ENCODE measurements at regions not wholly inside any gene's neighbourhood (a gene's known extent, or its start where the extent isn't known, plus 50 kb on each side); places are given as distances from the start of the nearest gene placed in this dataset.

DNA sequence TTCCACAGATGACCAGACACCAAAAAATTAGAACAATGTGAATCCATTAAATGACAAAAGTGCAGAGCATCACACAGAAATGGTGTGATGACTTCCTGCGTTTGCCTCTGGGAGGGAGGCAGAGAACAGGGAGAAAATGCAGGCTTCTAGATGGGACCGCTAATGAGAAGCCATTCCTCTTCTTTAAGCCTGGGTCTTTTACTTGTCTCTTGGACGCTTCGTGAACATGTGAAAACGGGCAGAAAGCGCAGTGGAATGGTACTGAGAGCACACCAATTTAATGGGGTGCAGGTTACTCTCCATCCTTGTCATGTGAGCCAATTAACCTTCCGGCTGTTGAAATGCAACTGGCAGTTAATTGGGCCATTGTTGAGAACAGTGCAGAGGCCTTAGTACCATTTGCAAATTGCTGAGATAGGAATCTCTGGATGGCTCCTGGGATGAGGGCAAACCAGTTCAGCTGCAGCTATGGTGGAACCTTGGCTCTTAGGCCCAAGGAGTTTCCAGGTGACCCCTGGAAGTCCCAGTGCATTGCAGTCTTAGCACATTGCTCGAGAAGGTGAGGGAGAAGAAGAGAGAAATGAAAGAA, 210.4 kb upstream of the CXCR4 start:
- no peaks in the 10 kb centered on the region for H3K36me3 Mint-ChIP-seq (ENCODE audit: insufficient read depth in 1 of 3, low read depth in 3 of 3)
- no peak overlapping the region for H3K4me3 Mint-ChIP-seq
- no peak overlapping the region for H3K56ac ChIP-seq (ENCODE audit: insufficient read length, low read depth, low read length)
- no peaks in the 10 kb centered on the region for H3K9me3 ChIP-seq (ENCODE audit: control insufficient read depth, low read depth, low read length)
- H4K5ac ChIP-seq (ENCODE audit: insufficient read length, low read depth, low read length) = no peak overlapping the region
- H4K91ac ChIP-seq (ENCODE audit: insufficient read length, low read depth, low read length) = no peak overlapping the region
- H3K27ac ChIP-seq (ENCODE audit: insufficient read length, low read depth, low read length) = no peak overlapping the region
- H2BK120ac ChIP-seq (ENCODE audit: low read depth, low read length, poor library complexity, severe bottlenecking) = no peak overlapping the region
- H3K9ac ChIP-seq (ENCODE audit: extremely low read depth, insufficient read length, low read length) = no peak overlapping the region
- H3K23ac ChIP-seq (ENCODE audit: insufficient read length, low read depth, low read length) = no peak overlapping the region
- H3K4ac ChIP-seq (ENCODE audit: low read depth, low read length) = no peak overlapping the region
- DNase-seq = no peak
- H3K27ac Mint-ChIP-seq = peak overlapping the region in 2 of 3 experiments; percentile 6 to 28; a peak in 3 of 7 replicates
- no peak overlapping the region for H2AK5ac ChIP-seq (ENCODE audit: insufficient read length, low read length)
- H3K79me1 ChIP-seq (ENCODE audit: insufficient read depth, low read depth, low read length, poor library complexity, severe bottlenecking) = no peaks in the 10 kb centered on the region
- no peak overlapping the region for H2BK20ac ChIP-seq (ENCODE audit: low read depth, low read length, poor library complexity, severe bottlenecking)
- H3K4me1 ChIP-seq (ENCODE audit: insufficient read depth, low read length) = peaks cover 4% of the 10 kb centered on the region; the same call in 1 of the 2 replicates
- TF ChIP-seq, protein P1, sequence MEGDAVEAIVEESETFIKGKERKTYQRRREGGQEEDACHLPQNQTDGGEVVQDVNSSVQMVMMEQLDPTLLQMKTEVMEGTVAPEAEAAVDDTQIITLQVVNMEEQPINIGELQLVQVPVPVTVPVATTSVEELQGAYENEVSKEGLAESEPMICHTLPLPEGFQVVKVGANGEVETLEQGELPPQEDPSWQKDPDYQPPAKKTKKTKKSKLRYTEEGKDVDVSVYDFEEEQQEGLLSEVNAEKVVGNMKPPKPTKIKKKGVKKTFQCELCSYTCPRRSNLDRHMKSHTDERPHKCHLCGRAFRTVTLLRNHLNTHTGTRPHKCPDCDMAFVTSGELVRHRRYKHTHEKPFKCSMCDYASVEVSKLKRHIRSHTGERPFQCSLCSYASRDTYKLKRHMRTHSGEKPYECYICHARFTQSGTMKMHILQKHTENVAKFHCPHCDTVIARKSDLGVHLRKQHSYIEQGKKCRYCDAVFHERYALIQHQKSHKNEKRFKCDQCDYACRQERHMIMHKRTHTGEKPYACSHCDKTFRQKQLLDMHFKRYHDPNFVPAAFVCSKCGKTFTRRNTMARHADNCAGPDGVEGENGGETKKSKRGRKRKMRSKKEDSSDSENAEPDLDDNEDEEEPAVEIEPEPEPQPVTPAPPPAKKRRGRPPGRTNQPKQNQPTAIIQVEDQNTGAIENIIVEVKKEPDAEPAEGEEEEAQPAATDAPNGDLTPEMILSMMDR (conservative IDR thresholded peaks at IDR 0.05) = no peak
- no peak overlapping the region for H4K8ac ChIP-seq (replicated peaks; ENCODE audit: insufficient read length, low read depth, low read length)
- WGBS (ENCODE audit: extremely low coverage, insufficient read length, low lambda C conversion rate) = no CpG with 5 or more reads among the region's 8 CpGs
- no peak overlapping the region for H3K4me2 ChIP-seq (ENCODE audit: insufficient read depth, insufficient read length, low read length)
- H3K79me2 ChIP-seq (ENCODE audit: insufficient read depth, low read length) = no peaks in the 10 kb centered on the region
- peaks cover 0 to 3% of the 10 kb centered on the region in 2 experiments; a peak in 1 of 5 replicates for H3K9me3 Mint-ChIP-seq
- H4K20me1 ChIP-seq (ENCODE audit: control insufficient read depth, insufficient read depth, insufficient read length) = no peaks in the 10 kb centered on the region
- no peaks in the 10 kb centered on the region for H3K27me3 ChIP-seq (ENCODE audit: insufficient read depth, low read length)
- H3K23me2 ChIP-seq (ENCODE audit: insufficient read length, low read depth, low read length, poor library complexity, severe bottlenecking) = no peaks in the 10 kb centered on the region
- no peak overlapping the region for H3K14ac ChIP-seq (ENCODE audit: insufficient read depth, low read length)
- H2BK15ac ChIP-seq (ENCODE audit: low read depth, low read length) = no peak overlapping the region
- no peak overlapping the region for H2BK5ac ChIP-seq (ENCODE audit: insufficient read length, low read length)
- H3K27me3 Mint-ChIP-seq (ENCODE audit: low read depth) = 0 out of 2 replicates have a peak, but pooled peaks cover 1% of the 10 kb centered on the region
- no peak overlapping the region for H2BK12ac ChIP-seq (ENCODE audit: insufficient read length, low read depth, low read length)
- peaks cover 31% of the 10 kb centered on the region in 2 experiments for H3K4me1 Mint-ChIP-seq
- no peak overlapping the region for H3K18ac ChIP-seq (ENCODE audit: insufficient read length, low read depth, low read length)
- H3T11ph ChIP-seq (ENCODE audit: low read length) = no peak overlapping the region
- no peak overlapping the region for H2AFZ ChIP-seq (ENCODE audit: low read length)
